ENCODE measurements at regions not wholly inside any gene's neighbourhood (a gene's known extent, or its start where the extent isn't known, plus 50 kb on each side); places are given as distances from the start of the nearest gene placed in this dataset.

GRCh38 chr20:52410182-52410647 lies 218.6 kb upstream of the ZFP64 start:
- H3K27me3 Mint-ChIP-seq, result peaks cover 2 to 4% of the 10 kb centered on the region in 2 donors

GRCh38 chr20:52405986-52406385 lies 214.4 kb upstream of the ZFP64 start:
- Mint-ChIP-seq H3K27ac (peak overlapping the region in 1 of 2 donors; percentile 33), H3K27me3 (peaks cover 0 to 1% of the 10 kb centered on the region in 2 donors), H3K4me3 (no peak overlapping the region), H3K9me3 (no peaks in the 10 kb centered on the region), H3K4me1 (ENCODE audit: low read depth in 2 of 2) (peaks cover 46 to 56% of the 10 kb centered on the region in 2 donors), H3K36me3 (no peaks in the 10 kb centered on the region)
- DNase-seq (ENCODE audit: low spot score) (no peak), ATAC-seq (no peak)

More at GRCh38 chr20:52410182-52410647, 218.6 kb upstream of the ZFP64 start:
- Mint-ChIP-seq H3K36me3 (no peaks in the 10 kb centered on the region), H3K4me1 (ENCODE audit: low read depth in 2 of 2) (peaks cover 35 to 41% of the 10 kb centered on the region in 2 donors), H3K27ac (peak overlapping the region; percentile 59 to 77), H3K4me3 (peak overlapping the region; percentile 75), H3K9me3 (no peaks in the 10 kb centered on the region)
- DNase-seq (ENCODE audit: low spot score) (no peak), ATAC-seq (peak; percentile 79 to 83)

- no peak for DNase-seq (ENCODE audit: low spot score)
- H3K36me3 Mint-ChIP-seq, result no peaks in the 10 kb centered on the region
Measured at GRCh38 chr20:52405417-52405816, 213.8 kb upstream of the ZFP64 start.

GRCh38 chr20:52404671-52405070 lies 213.1 kb upstream of the ZFP64 start:
- ATAC-seq (no peak), DNase-seq (ENCODE audit: low spot score) (no peak)
- Mint-ChIP-seq H3K4me3 (no peak overlapping the region), H3K27ac (peak overlapping the region in 1 of 2 donors; percentile 32), H3K9me3 (no peaks in the 10 kb centered on the region), H3K27me3 (peaks cover 0 to 5% of the 10 kb centered on the region in 2 donors), H3K4me1 (ENCODE audit: low read depth in 2 of 2) (peaks cover 34 to 43% of the 10 kb centered on the region in 2 donors), H3K36me3 (no peaks in the 10 kb centered on the region)

More at GRCh38 chr20:52405417-52405816, 213.8 kb upstream of the ZFP64 start:
- Mint-ChIP-seq H3K9me3 (no peaks in the 10 kb centered on the region), H3K4me3 (no peak overlapping the region), H3K27me3 (peaks cover 0 to 5% of the 10 kb centered on the region in 2 donors), H3K27ac (peak overlapping the region; percentile 32 to 33), H3K4me1 (ENCODE audit: low read depth in 2 of 2) (peaks cover 41 to 50% of the 10 kb centered on the region in 2 donors)
- ATAC-seq, result peak; percentile 61 to 72

GRCh38 chr20:52402950-52403349 lies 211.4 kb upstream of the ZFP64 start:
- peaks cover 35 to 43% of the 10 kb centered on the region in 2 donors for H3K4me1 Mint-ChIP-seq (ENCODE audit: low read depth in 2 of 2)
- no peak overlapping the region for H3K27ac Mint-ChIP-seq
- DNase-seq (ENCODE audit: low spot score), result no peak
- no peaks in the 10 kb centered on the region for H3K36me3 Mint-ChIP-seq
- no peak for ATAC-seq
- H3K4me3 Mint-ChIP-seq, result peak overlapping the region; percentile 8
- H3K9me3 Mint-ChIP-seq, result no peaks in the 10 kb centered on the region
- H3K27me3 Mint-ChIP-seq, result peaks cover 0 to 5% of the 10 kb centered on the region in 2 donors

GRCh38 chr20:52402514-52402913 lies 210.9 kb upstream of the ZFP64 start:
- DNase-seq (ENCODE audit: low spot score) (no peak), ATAC-seq (no peak)
- H3K27me3 Mint-ChIP-seq, result peaks cover 0 to 5% of the 10 kb centered on the region in 2 donors
- no peak overlapping the region for H3K4me3 Mint-ChIP-seq
- H3K4me1 Mint-ChIP-seq (ENCODE audit: low read depth in 2 of 2), result peaks cover 35 to 42% of the 10 kb centered on the region in 2 donors
- H3K27ac Mint-ChIP-seq, result no peak overlapping the region
- no peaks in the 10 kb centered on the region for H3K36me3 Mint-ChIP-seq
- H3K9me3 Mint-ChIP-seq, result no peaks in the 10 kb centered on the region

GRCh38 chr20:52401431-52401830 lies 209.9 kb upstream of the ZFP64 start:
- ATAC-seq (no peak), DNase-seq (ENCODE audit: low spot score) (no peak)
- no peak overlapping the region for H3K4me3 Mint-ChIP-seq
- peaks cover 27 to 31% of the 10 kb centered on the region in 2 donors for H3K4me1 Mint-ChIP-seq (ENCODE audit: low read depth in 2 of 2)
- no peak overlapping the region for H3K27ac Mint-ChIP-seq
- peaks cover 0 to 5% of the 10 kb centered on the region in 2 donors for H3K27me3 Mint-ChIP-seq
- no peaks in the 10 kb centered on the region for H3K9me3 Mint-ChIP-seq
- H3K36me3 Mint-ChIP-seq, result no peaks in the 10 kb centered on the region

- Mint-ChIP-seq H3K36me3 (no peaks in the 10 kb centered on the region), H3K4me1 (ENCODE audit: low read depth in 2 of 2) (peaks cover 7 to 10% of the 10 kb centered on the region in 2 donors), H3K27me3 (peaks cover 5 to 7% of the 10 kb centered on the region in 2 donors), H3K27ac (no peak overlapping the region), H3K4me3 (no peak overlapping the region), H3K9me3 (no peaks in the 10 kb centered on the region)
- ATAC-seq, result no peak
- no peak for DNase-seq (ENCODE audit: low spot score)
Measured at GRCh38 chr20:52399352-52399751, 207.8 kb upstream of the ZFP64 start.

GRCh38 chr20:52389606-52390005 lies 198.0 kb upstream of the ZFP64 start:
- no peaks in the 10 kb centered on the region for H3K9me3 Mint-ChIP-seq
- peaks cover 18 to 19% of the 10 kb centered on the region in 2 donors for H3K27me3 Mint-ChIP-seq
- no peaks in the 10 kb centered on the region for H3K36me3 Mint-ChIP-seq
- no peak overlapping the region for H3K27ac Mint-ChIP-seq
- H3K4me1 Mint-ChIP-seq (ENCODE audit: low read depth in 2 of 2), result no peaks in the 10 kb centered on the region
- no peak for ATAC-seq
- no peak overlapping the region for H3K4me3 Mint-ChIP-seq
- no peak for DNase-seq (ENCODE audit: low spot score)

GRCh38 chr20:52383995-52384621 lies 192.5 kb upstream of the ZFP64 start:
- Mint-ChIP-seq H3K27ac (no peak overlapping the region), H3K9me3 (peaks cover 3% of the 10 kb centered on the region), H3K27me3 (peaks cover 6 to 14% of the 10 kb centered on the region in 2 donors), H3K4me1 (ENCODE audit: low read depth in 2 of 2) (no peaks in the 10 kb centered on the region), H3K36me3 (no peaks in the 10 kb centered on the region), H3K4me3 (no peak overlapping the region)
- DNase-seq (ENCODE audit: low spot score) (no peak), ATAC-seq (no peak)

GRCh38 chr20:52382933-52383332 lies 191.4 kb upstream of the ZFP64 start:
- no peak overlapping the region for H3K27ac Mint-ChIP-seq
- no peak overlapping the region for H3K4me3 Mint-ChIP-seq
- peaks cover 3% of the 10 kb centered on the region for H3K9me3 Mint-ChIP-seq
- DNase-seq (ENCODE audit: low spot score), result no peak
- no peaks in the 10 kb centered on the region for H3K36me3 Mint-ChIP-seq
- H3K4me1 Mint-ChIP-seq (ENCODE audit: low read depth in 2 of 2), result no peaks in the 10 kb centered on the region
- no peak for ATAC-seq
- peaks cover 6 to 14% of the 10 kb centered on the region in 2 donors for H3K27me3 Mint-ChIP-seq

GRCh38 chr20:52379723-52380336 lies 188.3 kb upstream of the ZFP64 start:
- no peak overlapping the region for H3K4me3 Mint-ChIP-seq
- no peak overlapping the region for H3K27ac Mint-ChIP-seq
- DNase-seq (ENCODE audit: low spot score), result no peak
- H3K36me3 Mint-ChIP-seq, result no peaks in the 10 kb centered on the region
- H3K4me1 Mint-ChIP-seq (ENCODE audit: low read depth in 2 of 2), result no peaks in the 10 kb centered on the region
- no peak for ATAC-seq
- peaks cover 3% of the 10 kb centered on the region for H3K9me3 Mint-ChIP-seq
- peaks cover 8 to 14% of the 10 kb centered on the region in 2 donors for H3K27me3 Mint-ChIP-seq

GRCh38 chr20:52372169-52372568 lies 180.6 kb upstream of the ZFP64 start:
- H3K36me3 Mint-ChIP-seq, result no peaks in the 10 kb centered on the region
- H3K27ac Mint-ChIP-seq, result no peak overlapping the region
- H3K4me3 Mint-ChIP-seq, result no peak overlapping the region
- H3K4me1 Mint-ChIP-seq (ENCODE audit: low read depth in 2 of 2), result no peaks in the 10 kb centered on the region
- H3K9me3 Mint-ChIP-seq, result no peaks in the 10 kb centered on the region
- no peak for ATAC-seq
- DNase-seq (ENCODE audit: low spot score), result no peak
- peaks cover 26 to 32% of the 10 kb centered on the region in 2 donors for H3K27me3 Mint-ChIP-seq

GRCh38 chr20:52365688-52366087 lies 174.1 kb upstream of the ZFP64 start:
- Mint-ChIP-seq H3K27me3 (peaks cover 34 to 46% of the 10 kb centered on the region in 2 donors), H3K9me3 (no peaks in the 10 kb centered on the region), H3K36me3 (no peaks in the 10 kb centered on the region), H3K4me3 (no peak overlapping the region), H3K27ac (no peak overlapping the region), H3K4me1 (ENCODE audit: low read depth in 2 of 2) (no peaks in the 10 kb centered on the region)
- ATAC-seq (no peak), DNase-seq (ENCODE audit: low spot score) (no peak)
